SU-DHL-6 (cell line): ENCODE measurements at regions not wholly inside any gene's neighbourhood (a gene's known extent, or its start where the extent isn't known, plus 50 kb on each side); places are given as distances from the start of the nearest gene placed in this dataset.

Experiments used
- EZH2phosphoT487 ChIP-seq: fragments of 200-600 bp; sonication (generic), shearing (Covaris generic); conservative IDR thresholded peaks from 2 replicates; pipeline ENCODE4 v1.6.1; 2018; ENCODE audit warnings: mild to moderate bottlenecking, antibody characterized with exemption, low read length, moderate library complexity, mixed read lengths
- TF ChIP-seq, protein P1 (sequence below): fragments of 200-600 bp; sonication (generic); IDR thresholded peaks from one replicate; pipeline ENCODE4 v1.5.1; 2017; ENCODE audit warnings: antibody characterized with exemption, mild to moderate bottlenecking, low read length, moderate library complexity; ENCODE audit not compliant: insufficient read depth, poor library complexity, severe bottlenecking

GRCh38 chr6:112524071-112524470, 176.9 kb downstream of the RFPL4B start:
- TF ChIP-seq, protein P1, sequence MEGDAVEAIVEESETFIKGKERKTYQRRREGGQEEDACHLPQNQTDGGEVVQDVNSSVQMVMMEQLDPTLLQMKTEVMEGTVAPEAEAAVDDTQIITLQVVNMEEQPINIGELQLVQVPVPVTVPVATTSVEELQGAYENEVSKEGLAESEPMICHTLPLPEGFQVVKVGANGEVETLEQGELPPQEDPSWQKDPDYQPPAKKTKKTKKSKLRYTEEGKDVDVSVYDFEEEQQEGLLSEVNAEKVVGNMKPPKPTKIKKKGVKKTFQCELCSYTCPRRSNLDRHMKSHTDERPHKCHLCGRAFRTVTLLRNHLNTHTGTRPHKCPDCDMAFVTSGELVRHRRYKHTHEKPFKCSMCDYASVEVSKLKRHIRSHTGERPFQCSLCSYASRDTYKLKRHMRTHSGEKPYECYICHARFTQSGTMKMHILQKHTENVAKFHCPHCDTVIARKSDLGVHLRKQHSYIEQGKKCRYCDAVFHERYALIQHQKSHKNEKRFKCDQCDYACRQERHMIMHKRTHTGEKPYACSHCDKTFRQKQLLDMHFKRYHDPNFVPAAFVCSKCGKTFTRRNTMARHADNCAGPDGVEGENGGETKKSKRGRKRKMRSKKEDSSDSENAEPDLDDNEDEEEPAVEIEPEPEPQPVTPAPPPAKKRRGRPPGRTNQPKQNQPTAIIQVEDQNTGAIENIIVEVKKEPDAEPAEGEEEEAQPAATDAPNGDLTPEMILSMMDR = no peak
- no peak for TF ChIP-seq EZH2phosphoT487
